HG03097 (cell line): ENCODE measurements at regions not wholly inside any gene's neighbourhood (a gene's known extent, or its start where the extent isn't known, plus 50 kb on each side); places are given as distances from the start of the nearest gene placed in this dataset.
"Not testable (repeated sequence)": the region's sequence is repeated elsewhere in the genome, so short reads cannot be mapped to it uniquely, and the experiment has no call there.

Experiments
- ATAC-seq: cut with Tn5 transposase; IDR thresholded peaks from one replicate; pipeline ENCODE4 v1.9.1; 2021; ENCODE audit not compliant: unreplicated experiment, low FRiP score

DNA sequence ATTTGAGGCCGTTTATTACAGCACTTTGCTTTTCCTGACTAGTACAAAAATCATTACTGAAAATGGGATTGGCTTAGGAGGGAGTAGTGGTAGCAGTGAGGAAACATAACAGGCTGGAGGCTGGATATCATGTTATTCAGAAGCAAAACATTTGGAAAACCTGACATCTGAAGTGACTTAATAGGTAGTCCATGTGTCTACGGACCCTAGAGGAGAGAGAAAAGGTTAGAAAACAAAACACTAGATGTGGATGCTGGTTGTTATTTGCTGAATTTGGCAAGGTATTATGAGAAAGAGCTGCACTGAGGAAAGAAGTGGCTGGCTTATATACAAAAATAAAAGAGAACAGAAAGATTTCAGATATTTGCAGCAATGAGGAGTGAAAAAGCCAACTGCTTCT is 139.9 kb downstream of the MEX3B start:
- ATAC-seq: no peak

DNA sequence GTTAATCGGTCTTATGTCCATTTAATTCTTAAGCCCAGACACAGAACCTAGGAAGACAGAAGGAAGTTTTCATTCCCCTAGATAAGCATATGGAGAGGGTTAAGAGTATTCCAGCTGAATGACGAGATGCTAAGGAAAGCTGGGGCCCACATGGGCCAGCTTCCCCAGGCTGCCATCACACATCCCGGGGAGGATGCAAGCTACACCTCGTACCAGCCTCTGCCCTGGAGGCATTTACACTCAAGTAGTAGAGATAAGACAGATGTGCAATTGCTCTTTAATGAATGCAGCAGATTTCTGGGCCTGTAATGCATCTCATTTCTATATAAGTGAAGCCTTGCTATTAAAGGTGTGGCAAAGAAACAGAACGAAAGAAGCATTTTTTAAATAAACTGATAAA is 144.5 kb downstream of the MEX3B start:
- no peak for ATAC-seq

DNA sequence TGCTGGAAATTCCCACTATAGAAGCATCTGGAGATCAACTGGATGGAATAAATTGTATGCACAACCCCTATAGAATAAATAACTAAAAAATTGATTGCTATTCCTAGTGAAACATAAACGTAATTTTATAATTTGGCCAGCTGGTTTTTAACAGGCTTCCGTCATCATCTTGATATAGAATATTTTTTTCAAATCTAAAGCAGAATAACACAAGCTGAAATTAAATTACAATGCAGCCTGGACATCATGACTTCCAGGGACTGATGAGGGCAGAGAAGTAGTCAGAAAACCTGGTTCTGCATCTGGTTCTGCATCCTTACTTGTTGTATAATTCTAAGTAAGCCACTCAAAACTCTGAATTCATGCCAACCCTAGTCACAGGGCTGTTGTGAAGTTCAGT is 146.1 kb downstream of the MEX3B start:
- ATAC-seq: no peak

GRCh38 chr15:81899024-81899423 is 146.8 kb downstream of the MEX3B start:
- ATAC-seq: no peak

DNA sequence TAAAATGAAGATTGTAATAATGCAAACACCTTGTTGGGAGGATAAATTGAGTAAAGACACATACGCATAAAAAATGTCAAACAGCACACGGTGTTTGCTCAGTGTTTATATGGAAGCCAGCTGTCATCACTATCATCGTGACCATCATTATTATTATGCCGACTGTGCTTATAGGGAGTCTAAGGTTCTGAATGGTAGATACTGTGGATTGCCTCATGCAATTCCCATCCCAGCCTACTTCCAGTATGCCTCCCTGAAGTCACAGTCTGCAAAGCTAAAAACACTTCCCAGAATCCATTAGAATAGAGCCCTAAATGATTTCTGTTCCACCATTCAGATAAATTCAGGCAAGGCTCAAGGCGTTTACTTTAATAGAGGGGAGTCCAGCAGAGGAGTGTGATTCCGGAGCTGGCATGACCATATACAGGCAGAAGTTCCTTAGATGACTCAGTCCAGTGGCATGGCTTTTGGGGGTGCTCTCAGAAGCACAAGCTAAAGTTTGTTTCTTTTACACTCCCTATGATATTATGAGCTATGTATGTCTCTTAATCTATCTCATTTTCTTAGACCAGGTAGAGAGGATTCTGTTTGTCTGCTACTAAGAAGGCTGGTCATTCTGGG is 148.7 kb downstream of the MEX3B start:
- ATAC-seq: no peak

DNA sequence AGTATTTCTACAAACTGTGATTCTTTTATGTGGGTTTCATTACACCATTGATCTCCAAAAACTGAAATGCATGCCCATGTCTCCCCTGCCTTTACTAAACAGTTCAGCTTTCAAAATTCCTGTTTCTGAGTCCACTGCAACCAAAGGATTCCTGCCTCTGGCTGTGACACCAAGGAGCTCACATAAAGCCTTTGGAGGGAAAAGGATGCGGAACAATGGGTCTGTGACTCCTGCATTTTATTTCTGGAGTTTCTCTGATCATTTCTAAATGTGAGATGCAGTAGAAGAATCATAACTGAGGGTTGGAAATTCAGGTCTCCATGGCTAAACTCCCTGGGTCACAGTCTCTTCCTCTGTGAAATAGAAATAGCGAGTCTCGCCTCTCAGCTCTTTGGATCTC is 149.5 kb downstream of the MEX3B start:
- ATAC-seq: no peak

DNA sequence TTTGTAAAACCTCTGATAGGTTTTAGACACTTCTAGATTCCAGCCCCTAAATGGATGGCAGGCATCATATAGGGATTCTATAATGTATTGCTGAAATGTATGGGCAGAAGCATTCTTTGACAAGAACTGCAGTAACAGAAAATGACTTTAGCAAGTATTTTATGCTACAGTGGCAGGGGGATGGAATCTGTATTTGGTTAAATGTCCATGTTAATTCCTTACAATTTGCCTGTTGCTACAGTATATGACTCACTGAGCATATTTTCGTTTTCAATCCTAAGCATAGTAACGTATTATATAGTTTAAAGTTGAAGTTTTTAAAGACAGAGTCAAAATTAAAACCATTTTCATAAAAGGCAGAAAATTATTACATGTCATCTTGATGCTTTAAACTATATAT is 150.1 kb downstream of the MEX3B start:
- ATAC-seq: no peak

GRCh38 chr15:81894061-81894460 is 151.8 kb downstream of the MEX3B start:
- no peak for ATAC-seq

DNA sequence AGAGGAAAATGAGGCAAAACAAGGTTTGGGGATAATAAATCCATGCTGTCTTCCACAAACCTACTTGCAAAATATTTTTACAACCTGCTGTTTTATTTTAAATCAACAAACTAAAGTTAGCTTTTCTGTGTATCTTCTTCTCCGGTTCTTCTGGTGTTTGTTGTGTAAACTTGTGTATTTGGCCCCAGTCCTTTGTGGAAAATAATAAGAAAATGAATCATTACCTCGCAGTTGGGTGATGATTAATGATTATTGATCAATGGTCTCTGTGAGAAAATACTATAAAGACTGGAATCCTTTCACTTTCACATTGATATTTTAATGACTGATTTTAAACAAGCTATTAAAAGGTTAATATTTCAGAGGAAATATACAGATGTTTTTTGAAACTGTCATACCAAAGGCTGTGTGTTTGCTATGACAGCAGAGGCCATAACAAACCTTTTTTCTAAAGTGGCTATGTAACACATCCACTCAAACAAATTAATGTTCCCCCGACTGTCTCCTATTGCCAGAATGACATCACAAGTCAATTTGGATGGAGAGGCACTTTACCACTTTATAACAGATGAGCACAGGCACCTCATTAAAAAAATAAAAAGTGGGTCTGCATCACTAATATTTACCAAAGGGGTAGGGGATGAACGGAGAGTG is 152.5 kb downstream of the MEX3B start:
- no peak for ATAC-seq

GRCh38 chr15:81890496-81890895 is 155.3 kb downstream of the MEX3B start:
- ATAC-seq: no peak

DNA sequence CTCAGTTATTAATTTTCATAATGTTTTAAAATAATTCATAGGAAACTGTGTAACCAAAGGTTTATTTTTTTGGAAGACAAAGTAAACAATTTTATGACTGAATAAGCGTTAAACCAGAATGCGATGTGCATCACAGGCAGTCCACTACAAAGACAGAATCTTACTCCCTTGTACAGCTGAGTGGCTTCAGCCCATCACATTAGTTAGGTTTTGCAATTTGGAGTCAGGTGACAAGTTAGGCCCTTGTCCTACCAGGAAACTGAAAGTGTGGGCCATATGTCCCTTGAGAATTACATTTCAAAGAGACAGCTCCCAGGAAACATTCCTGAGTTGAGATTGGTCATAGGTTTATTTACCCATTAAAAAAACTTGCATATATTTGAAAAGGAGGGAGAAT is 156.3 kb downstream of the MEX3B start:
- no peak for ATAC-seq

DNA sequence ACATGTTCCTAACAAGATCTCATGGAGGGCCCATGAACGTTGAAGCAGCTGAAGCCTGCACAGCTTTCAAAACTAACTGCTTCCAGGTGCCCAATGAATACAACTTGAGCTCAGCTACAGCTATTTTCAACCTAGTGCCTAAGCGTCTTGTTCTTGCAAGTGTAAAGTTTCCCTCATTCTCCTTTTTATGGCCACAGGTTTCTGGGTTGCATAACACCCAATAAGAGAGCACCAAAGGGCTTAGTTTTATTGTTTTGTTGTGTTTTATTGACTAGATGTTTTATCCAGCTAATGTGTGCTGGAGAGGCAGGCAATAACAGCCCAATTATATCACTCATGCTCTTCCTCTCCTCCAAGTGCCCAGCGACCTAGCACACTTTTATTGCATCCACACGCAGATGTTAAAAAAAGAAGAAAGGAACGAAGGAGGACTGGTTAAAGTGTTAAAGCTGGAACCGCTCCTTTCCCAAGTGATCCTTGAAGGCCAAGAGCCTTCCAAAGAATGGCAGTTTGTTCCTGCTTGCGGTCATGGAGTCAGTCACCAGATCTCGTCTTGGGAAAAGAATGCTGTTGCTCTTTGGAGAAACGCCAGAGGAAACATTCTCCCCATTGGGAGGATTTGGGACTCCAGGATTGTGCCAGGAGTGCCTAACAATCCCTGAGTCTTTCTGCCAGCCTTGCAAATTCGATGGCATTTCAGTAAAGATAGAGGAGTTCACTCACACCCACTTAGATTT is 156.9 kb downstream of the MEX3B start:
- ATAC-seq: no peak

DNA sequence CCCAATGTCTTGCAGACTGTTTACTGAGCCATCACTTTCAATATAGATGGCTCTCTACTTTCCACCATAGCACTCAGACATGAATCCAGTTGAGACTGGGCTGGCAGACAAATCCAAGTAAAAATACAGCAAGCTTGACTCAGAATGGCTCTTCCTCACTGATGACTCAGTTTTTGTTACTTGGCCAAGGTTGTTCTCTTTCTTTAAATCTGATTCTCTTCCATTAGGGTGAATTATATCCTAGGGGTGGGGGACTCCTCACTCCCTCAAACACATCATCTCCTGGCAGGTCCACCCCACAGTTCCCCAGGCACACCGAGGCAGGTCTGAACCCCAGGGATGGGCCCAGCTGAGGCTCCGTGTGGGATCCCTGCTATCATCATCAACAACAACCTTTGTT is 157.9 kb downstream of the MEX3B start:
- no peak for ATAC-seq

- not testable (repeated sequence) for ATAC-seq
These were observed 158.6 kb downstream of the MEX3B start for GRCh38 chr15:81887188-81887587.

DNA sequence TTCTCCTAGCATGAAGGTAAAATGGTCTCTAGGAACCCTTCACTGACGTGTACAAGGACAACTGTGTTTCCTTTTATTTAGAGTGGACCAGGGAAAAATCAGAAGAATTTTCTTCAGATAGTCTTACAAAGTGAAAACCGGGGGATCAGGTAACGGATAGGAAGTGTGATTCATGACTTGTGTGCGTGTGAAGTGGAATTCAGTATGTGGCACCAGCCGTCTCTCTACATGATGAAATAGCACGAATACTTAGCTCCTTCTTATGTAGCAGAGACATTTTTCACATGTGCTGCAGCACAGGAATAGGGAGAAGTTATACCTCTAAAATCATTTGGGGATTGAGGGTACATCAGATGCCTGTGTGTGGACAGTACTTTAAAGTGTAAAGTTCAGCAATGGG is 159.2 kb downstream of the MEX3B start:
- no peak for ATAC-seq

GRCh38 chr15:81886080-81886479 is 159.7 kb downstream of the MEX3B start:
- no peak for ATAC-seq

DNA sequence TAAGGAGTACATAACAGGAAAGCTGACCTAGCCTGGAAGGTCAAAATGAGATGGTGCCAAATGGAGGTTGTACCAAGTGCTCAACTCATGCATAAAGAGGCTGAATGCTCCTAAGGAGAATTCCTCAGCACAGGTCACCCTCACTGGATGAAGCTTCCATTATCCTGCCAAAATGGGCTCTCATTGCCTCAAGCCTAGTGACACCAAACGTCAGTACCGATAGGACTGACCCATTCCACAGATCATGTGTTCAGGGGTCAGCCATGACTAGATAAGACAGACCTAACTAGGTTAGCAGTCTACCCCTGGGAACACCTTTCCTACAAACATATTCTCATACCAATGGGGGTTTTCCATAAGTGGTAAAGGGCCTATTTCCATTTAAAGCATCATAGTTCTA is 160.7 kb downstream of the MEX3B start:
- no peak for ATAC-seq

DNA sequence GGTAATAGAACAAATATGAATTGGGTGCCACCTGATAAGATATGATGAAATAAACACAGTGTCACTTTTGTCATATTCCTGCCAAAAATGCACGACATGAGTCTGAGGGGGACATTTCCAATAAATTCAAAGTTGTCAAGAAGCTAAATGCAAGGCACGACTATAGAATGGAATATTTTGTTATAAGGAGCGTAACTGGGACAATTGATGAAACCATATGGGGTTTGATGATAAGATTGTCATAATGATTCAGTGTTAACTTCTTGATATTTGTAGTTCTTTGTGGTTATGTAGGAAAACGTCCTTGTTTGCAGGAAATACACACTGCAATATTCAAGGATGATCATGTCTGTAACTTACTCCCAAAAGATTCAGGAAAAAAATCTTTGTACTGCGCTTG is 163.3 kb downstream of the MEX3B start:
- ATAC-seq: no peak

- no peak for ATAC-seq
These were observed 165.0 kb downstream of the MEX3B start for GRCh38 chr15:81880833-81881232.

GRCh38 chr15:81880314-81880713 is 165.5 kb downstream of the MEX3B start:
- no peak for ATAC-seq

DNA sequence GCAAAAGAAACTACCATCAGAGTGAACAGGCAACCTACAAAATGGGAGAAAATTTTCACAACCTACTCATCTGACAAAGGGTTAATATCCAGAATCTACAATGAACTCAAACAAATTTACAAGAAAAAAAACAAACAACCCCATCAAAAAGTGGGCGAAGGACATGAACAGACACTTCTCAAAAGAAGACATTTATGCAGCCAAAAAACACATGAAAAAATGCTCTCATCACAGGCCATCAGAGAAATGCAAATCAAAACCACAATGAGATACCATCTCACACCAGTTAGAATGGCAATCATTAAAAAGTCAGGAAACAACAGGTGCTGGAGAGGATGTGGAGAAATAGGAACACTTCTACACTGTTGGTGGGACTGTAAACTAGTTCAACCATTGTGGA is 170.1 kb downstream of the MEX3B start:
- ATAC-seq: not testable (repeated sequence)

GRCh38 chr15:81870746-81871106 is 175.1 kb downstream of the MEX3B start:
- ATAC-seq: not testable (repeated sequence)
